Liver (tissue), 3 donors: ENCODE measurements at regions not wholly inside any gene's neighbourhood (a gene's known extent, or its start where the extent isn't known, plus 50 kb on each side); places are given as distances from the start of the nearest gene placed in this dataset.

Source experiments
- CTCF ChIP-seq: fragments of 150-350 bp; IDR thresholded peaks from 2 replicates; pipeline ENCODE4 v1.5.1; 2017; ENCODE audit warnings: improper control_type of control experiment, low read depth, low read length; ENCODE audit not compliant: missing input control
- EGR1 ChIP-seq, 2 donors: IDR thresholded peaks; 2 replicates each; pipeline ENCODE4 v1.6.1; 2016 to 2018; ENCODE audit warnings: antibody characterized with exemption in 2 of 2, low read depth in 2 of 2
- FOXA1 ChIP-seq: IDR thresholded peaks from 2 replicates; pipeline ENCODE4 v1.6.1; 2016; ENCODE audit warnings: antibody characterized with exemption
- GABPA ChIP-seq, 2 donors: IDR thresholded peaks in 1 of 2; conservative IDR thresholded peaks in 1 of 2; 2 replicates each; pipeline ENCODE4 v1.6.1; 2016; ENCODE audit warnings: antibody characterized with exemption in 2 of 2, mild to moderate bottlenecking in 1 of 2, moderate library complexity in 1 of 2
- HNF4G ChIP-seq: IDR thresholded peaks from 2 replicates; pipeline ENCODE4 v1.6.1; 2016; ENCODE audit warnings: antibody characterized with exemption
- RAD21 ChIP-seq, 2 donors: IDR thresholded peaks; 2 replicates each; pipeline ENCODE4 v1.6.1; 2016; ENCODE audit warnings: antibody characterized with exemption in 2 of 2, mild to moderate bottlenecking in 2 of 2
- REST ChIP-seq: IDR thresholded peaks from 2 replicates; pipeline ENCODE4 v1.6.1; 2016; ENCODE audit warnings: antibody characterized with exemption, mild to moderate bottlenecking
- RXRA ChIP-seq, 2 donors: IDR thresholded peaks; 2 replicates each; pipeline ENCODE4 v1.6.1; 2017 to 2018; ENCODE audit warnings: antibody characterized with exemption in 2 of 2, mild to moderate bottlenecking in 1 of 2
- SP1 ChIP-seq: IDR thresholded peaks from 2 replicates; pipeline ENCODE4 v1.6.1; 2018; ENCODE audit warnings: antibody characterized with exemption, mild to moderate bottlenecking
- TAF1 ChIP-seq: conservative IDR thresholded peaks from 2 replicates; pipeline ENCODE4 v1.6.1; 2016; ENCODE audit warnings: antibody characterized with exemption, mild to moderate bottlenecking
- ZBTB33 ChIP-seq: IDR thresholded peaks from 2 replicates; pipeline ENCODE4 v1.6.1; 2016; ENCODE audit warnings: antibody characterized with exemption
- TF ChIP-seq, protein P1 (sequence below): IDR thresholded peaks from 2 replicates; pipeline ENCODE4 v1.6.1; 2016; ENCODE audit warnings: antibody characterized with exemption
- donor health status: healthy.
- donor health status: healthy.

DNA sequence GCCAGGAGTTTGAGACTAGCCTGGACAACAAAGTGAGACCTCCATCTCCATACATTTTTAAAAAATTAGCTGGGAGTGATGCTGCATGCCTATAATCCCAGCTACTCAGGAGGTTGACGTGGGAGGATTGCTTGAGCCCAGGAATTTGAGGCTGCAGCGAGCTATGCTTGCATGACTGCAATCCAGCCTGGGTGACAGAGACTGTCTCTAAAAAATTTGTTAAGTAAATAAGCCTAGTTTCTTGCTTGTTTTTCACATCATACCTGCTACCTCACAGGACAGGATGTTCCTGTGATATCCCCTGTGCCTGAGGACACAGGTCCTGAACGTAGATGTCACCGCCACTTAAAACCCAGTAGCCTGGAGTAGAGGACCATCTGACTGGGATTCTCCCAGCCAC is 348.6 kb downstream of the MN1 start:
- TF ChIP-seq HNF4G (no peak), FOXA1 (no peak), CTCF (no peak), GABPA (IDR thresholded peaks at IDR 0.05 in 1 of 2, conservative IDR thresholded peaks at IDR 0.05 in 1 of 2) (no peak), SP1 (no peak), RAD21 (IDR thresholded peaks at IDR 0.05) (no peak), ZBTB33 (no peak), TAF1 (no peak), RXRA (IDR thresholded peaks at IDR 0.05) (no peak), EGR1 (IDR thresholded peaks at IDR 0.05; ENCODE audit: low read depth in 2 of 2) (no peak), REST (no peak)
- TF ChIP-seq, protein P1, sequence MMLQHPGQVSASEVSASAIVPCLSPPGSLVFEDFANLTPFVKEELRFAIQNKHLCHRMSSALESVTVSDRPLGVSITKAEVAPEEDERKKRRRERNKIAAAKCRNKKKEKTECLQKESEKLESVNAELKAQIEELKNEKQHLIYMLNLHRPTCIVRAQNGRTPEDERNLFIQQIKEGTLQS = no peak
